Transverse colon (tissue), 4 donors: ENCODE measurements at regions not wholly inside any gene's neighbourhood (a gene's known extent, or its start where the extent isn't known, plus 50 kb on each side); places are given as distances from the start of the nearest gene placed in this dataset.

Experiments
- DNase-seq: peaks from one replicate; pipeline ENCODE4 v3.0.0-alpha.2; 2019
- H3K27ac ChIP-seq, 4 donors: fragments of 200-600 bp; sonication (generic); 2 replicates each; pipeline ENCODE4 v1.5.1; 2016 to 2018; ENCODE audit warnings: inconsistent platforms in 4 of 4
- H3K27me3 ChIP-seq: fragments of 200-600 bp; sonication (generic); 2 replicates; pipeline ENCODE4 v1.5.1; 2017; ENCODE audit warnings: inconsistent platforms
- H3K36me3 ChIP-seq, 4 donors: fragments of 200-600 bp; sonication (generic); 2 replicates each; pipeline ENCODE4 v1.5.1; 2017 to 2019; ENCODE audit warnings: inconsistent platforms in 4 of 4
- H3K4me1 ChIP-seq, 4 donors: fragments of 200-600 bp; sonication (generic); 2 replicates each; pipeline ENCODE4 v1.5.1; 2017 to 2020; ENCODE audit warnings: inconsistent platforms in 4 of 4
- H3K4me3 ChIP-seq, 4 donors: fragments of 200-600 bp; sonication (generic); 1 replicate in 1 of 4; 2 replicates in 3 of 4; pipeline versions ENCODE4 v1.5.1 to v1.6.1; 2017 to 2019; ENCODE audit warnings: inconsistent platforms in 4 of 4
- H3K9me3 ChIP-seq, 2 donors: fragments of 200-600 bp; sonication (generic); 2 replicates each; pipeline ENCODE4 v1.5.1; 2017 to 2019; ENCODE audit warnings: inconsistent platforms in 2 of 2
- CTCF ChIP-seq, 5 experiments: fragments of 200-600 bp in 3 of 5; fragments of 450-650 bp in 2 of 5; sonication (generic) in 3 of 5; IDR thresholded peaks; 1 replicate in 2 of 5; 2 replicates in 3 of 5; pipeline ENCODE4 v1.5.1; 2016 to 2017; ENCODE audit warnings: antibody characterized with exemption in 5 of 5, inconsistent platforms in 3 of 5, mild to moderate bottlenecking in 2 of 5, moderate library complexity in 1 of 5
- EP300 ChIP-seq: sonication (generic); formaldehyde crosslinking; IDR thresholded peaks from one replicate; pipeline ENCODE4 v1.6.1; 2017; ENCODE audit warnings: antibody characterized with exemption, low read depth
- POLR2A ChIP-seq: fragments of 450-650 bp; IDR thresholded peaks from one replicate; pipeline ENCODE4 v1.6.1; 2016; ENCODE audit warnings: antibody characterized with exemption, mild to moderate bottlenecking, moderate library complexity
- POLR2AphosphoS5 ChIP-seq, 3 donors: sonication (generic); formaldehyde crosslinking; IDR thresholded peaks; one replicate each; pipeline ENCODE4 v1.6.1; 2016; ENCODE audit warnings: antibody characterized with exemption in 3 of 3
- WGBS, 2 donors: methylation state at CpG; one replicate each; pipeline ENCODE4 v1.1.5; 2018; ENCODE audit warnings: low coverage in 1 of 2; 5-methylcytosine and 5-hydroxymethylcytosine counted together
- in situ Hi-C, 4 donors: fragments of 200-750 bp; cut with MboI; loops; one replicate each; pipeline versions ENCODE4 v1.15.0 to v1.15.1; 2017; ENCODE audit warnings: low sequenced_read_pairs in 3 of 4, low pct_ligation_motif_present in 1 of 4, low pct_unique_long_range_greater_than_20kb in 1 of 4
- intact Hi-C: fragments of 100-400 bp; cut with DNase I; formaldehyde crosslinking; loops from one replicate; pipeline ENCODE4 v1.15.1; 2023; ENCODE audit warnings: low total_unique reads

GRCh38 chr3:177729956-177730681 is 532.8 kb upstream of the TBL1XR1 start:
- intact Hi-C loops = no loop called here

GRCh38 chr3:177730814-177731213 is 533.5 kb upstream of the TBL1XR1 start:
- no peak for TF ChIP-seq POLR2AphosphoS5 (IDR thresholded peaks at IDR 0.05)
- TF ChIP-seq CTCF (IDR thresholded peaks at IDR 0.05) = no peak
- no peak for TF ChIP-seq EP300
- no peak for TF ChIP-seq POLR2A
- Histone ChIP-seq H3K9me3 (no peaks in the 10 kb centered on the region), H3K27me3 (no peaks in the 10 kb centered on the region), H3K36me3 (no peaks in the 10 kb centered on the region), H3K4me3 (no peak overlapping the region), H3K27ac (no peak overlapping the region), H3K4me1 (no peaks in the 10 kb centered on the region)
- 84 to 86% methylated on average over 6 of the region's 6 CpGs for WGBS, 2 donors
- DNase-seq = no peak
- intact Hi-C loops = no loop called here
- in situ Hi-C loops = no loop called here

More at GRCh38 chr3:177729956-177730681, 532.8 kb upstream of the TBL1XR1 start:
- 69 to 89% methylated on average over 4 to 14 of the region's 14 CpGs for WGBS, 2 donors
- Histone ChIP-seq H3K36me3 (no peaks in the 10 kb centered on the region), H3K27me3 (no peaks in the 10 kb centered on the region), H3K4me1 (peaks cover 0 to 2% (median 0%) of the 10 kb centered on the region in 4 donors), H3K9me3 (no peaks in the 10 kb centered on the region), H3K4me3 (no peak overlapping the region), H3K27ac (peak overlapping the region in 3 of 4 donors; percentile 9 to 30 (median 18))
- in situ Hi-C loops = no loop called here
- TF ChIP-seq POLR2A (no peak), EP300 (no peak), CTCF (IDR thresholded peaks at IDR 0.05) (no peak), POLR2AphosphoS5 (IDR thresholded peaks at IDR 0.05) (no peak)
- no peak for DNase-seq

- H3K4me3 ChIP-seq = no peak overlapping the region
- no peaks in the 10 kb centered on the region for H3K9me3 ChIP-seq
- intact Hi-C loops (no loop called here), in situ Hi-C loops (no loop called here)
- H3K36me3 ChIP-seq = no peaks in the 10 kb centered on the region
- H3K4me1 ChIP-seq = no peaks in the 10 kb centered on the region
- no peak overlapping the region for H3K27ac ChIP-seq
- TF ChIP-seq POLR2A (no peak), POLR2AphosphoS5 (IDR thresholded peaks at IDR 0.05) (no peak), EP300 (no peak), CTCF (IDR thresholded peaks at IDR 0.05) (no peak)
- 89 to 92% methylated on average over 2 to 3 of the region's 3 CpGs for WGBS, 2 donors
- no peak for DNase-seq
- no peaks in the 10 kb centered on the region for H3K27me3 ChIP-seq
Observed at GRCh38 chr3:177731644-177732268, 534.5 kb upstream of the TBL1XR1 start.

- Histone ChIP-seq H3K9me3 (no peaks in the 10 kb centered on the region), H3K4me3 (no peak overlapping the region), H3K36me3 (no peaks in the 10 kb centered on the region), H3K27me3 (no peaks in the 10 kb centered on the region), H3K4me1 (no peaks in the 10 kb centered on the region), H3K27ac (no peak overlapping the region)
- TF ChIP-seq EP300 = no peak
- no peak for TF ChIP-seq POLR2A
- in situ Hi-C loops (no loop called here), intact Hi-C loops (no loop called here)
- no peak for DNase-seq
- 60 to 83% methylated on average over 1 of the region's 1 CpG for WGBS, 2 donors
Observed at GRCh38 chr3:177733233-177733632, 536.0 kb upstream of the TBL1XR1 start.
